Right atrium auricular region (tissue), 2 donors: ENCODE measurements at regions not wholly inside any gene's neighbourhood (a gene's known extent, or its start where the extent isn't known, plus 50 kb on each side); places are given as distances from the start of the nearest gene placed in this dataset.

Source experiments
- DNase-seq: peaks from one replicate; pipeline ENCODE4 v3.0.0-alpha.2; 2019; ENCODE audit warnings: low spot score
- H3K27ac ChIP-seq, 2 donors: fragments of 200-600 bp; sonication (generic); 1 replicate in 1 of 2; 2 replicates in 1 of 2; pipeline ENCODE4 v1.5.1; 2016 to 2019
- H3K27me3 ChIP-seq, 2 donors: fragments of 200-600 bp; sonication (generic); one replicate each; pipeline versions ENCODE4 v1.5.1 to v1.6.0; 2017 to 2019
- H3K36me3 ChIP-seq: fragments of 200-600 bp; sonication (generic); one replicate; pipeline ENCODE4 v1.5.1; 2016
- H3K4me1 ChIP-seq, 2 donors: fragments of 200-600 bp; sonication (generic); one replicate each; pipeline versions ENCODE4 v1.5.1 to v1.6.0; 2017 to 2019
- H3K4me3 ChIP-seq, 2 donors: fragments of 200-600 bp; sonication (generic); 1 replicate in 1 of 2; 2 replicates in 1 of 2; pipeline ENCODE4 v1.5.1; 2017 to 2019; ENCODE audit warnings: mild to moderate bottlenecking in 1 of 2, moderate library complexity in 1 of 2
- H3K9me3 ChIP-seq, 2 donors: fragments of 200-600 bp; sonication (generic); one replicate each; pipeline ENCODE4 v1.5.1; 2019
- CTCF ChIP-seq, 2 donors: fragments of 200-600 bp; sonication (generic); IDR thresholded peaks; one replicate each; pipeline ENCODE4 v1.5.1; 2019; ENCODE audit warnings: antibody characterized with exemption in 2 of 2
- microRNA-seq, 2 donors: library from miRNA; unstranded; fragments of <30 nt; microRNA quantifications; one replicate each; pipeline ENCODE4, GENCODE V29; 2016 to 2017; ENCODE audit warnings: borderline number of aligned reads in 2 of 2, borderline replicate concordance in 1 of 2

- Histone ChIP-seq H3K4me3 (no peak overlapping the region), H3K27ac (no peak overlapping the region), H3K27me3 (no peaks in the 10 kb centered on the region), H3K9me3 (no peaks in the 10 kb centered on the region), H3K36me3 (no peaks in the 10 kb centered on the region), H3K4me1 (no peaks in the 10 kb centered on the region)
- no peak for TF ChIP-seq CTCF (IDR thresholded peaks at IDR 0.05)
- no peak for DNase-seq
These were observed 218.9 kb downstream of the EPHA4 start for GRCh38 chr2:221353201-221353600.

- Histone ChIP-seq H3K27ac (no peak overlapping the region), H3K9me3 (no peaks in the 10 kb centered on the region), H3K27me3 (no peaks in the 10 kb centered on the region), H3K4me3 (no peak overlapping the region), H3K36me3 (no peaks in the 10 kb centered on the region), H3K4me1 (no peaks in the 10 kb centered on the region)
- no peak for DNase-seq
- no peak for TF ChIP-seq CTCF (IDR thresholded peaks at IDR 0.05)
These were observed 211.8 kb downstream of the EPHA4 start for GRCh38 chr2:221360312-221360711.

DNA sequence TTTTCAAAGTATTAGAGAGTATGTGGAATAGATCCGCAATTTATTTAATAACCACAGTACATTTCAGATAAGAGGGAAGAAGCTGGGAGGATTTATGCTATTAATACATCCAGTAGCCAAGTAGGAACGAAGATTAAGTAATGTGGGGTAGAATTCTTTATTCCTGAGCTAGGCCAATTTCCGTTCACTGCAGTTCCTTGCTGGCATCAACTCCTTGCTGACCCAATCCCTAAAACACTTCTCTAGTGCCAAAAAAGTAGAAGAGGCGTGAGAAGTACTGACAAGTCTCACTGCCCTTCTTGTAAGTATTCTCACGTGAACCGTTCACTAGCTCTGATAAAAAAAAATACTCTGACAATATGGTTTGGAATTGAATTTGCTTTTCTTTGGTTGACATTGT lies 211.4 kb downstream of the EPHA4 start:
- Histone ChIP-seq H3K4me1 (no peaks in the 10 kb centered on the region), H3K27me3 (no peaks in the 10 kb centered on the region), H3K36me3 (no peaks in the 10 kb centered on the region), H3K4me3 (no peak overlapping the region), H3K27ac (no peak overlapping the region), H3K9me3 (no peaks in the 10 kb centered on the region)
- DNase-seq = no peak
- no peak for TF ChIP-seq CTCF (IDR thresholded peaks at IDR 0.05)

GRCh38 chr2:221361633-221362032 lies 210.5 kb downstream of the EPHA4 start:
- TF ChIP-seq CTCF (IDR thresholded peaks at IDR 0.05) = no peak

DNA sequence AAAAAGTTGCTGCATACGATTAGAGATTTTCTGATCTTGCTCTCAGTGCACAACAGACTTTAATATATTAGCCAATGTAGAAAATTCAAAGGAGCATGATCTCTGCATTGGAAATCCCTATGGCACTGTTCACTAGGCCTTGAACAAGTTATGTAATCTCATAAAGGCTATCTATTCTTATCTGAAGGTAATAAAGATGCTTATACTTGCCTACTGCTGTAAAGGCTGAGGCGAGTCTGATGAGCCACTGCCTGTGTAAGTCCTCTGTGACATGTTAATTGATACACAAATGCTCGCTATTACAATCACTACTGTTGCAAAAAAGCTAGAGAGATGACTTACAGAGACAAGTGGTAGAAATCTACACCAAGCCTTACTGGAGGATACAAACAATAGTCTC lies 207.4 kb downstream of the EPHA4 start:
- no peak overlapping the region for H3K27ac ChIP-seq
- no peaks in the 10 kb centered on the region for H3K27me3 ChIP-seq
- H3K9me3 ChIP-seq = no peaks in the 10 kb centered on the region
- TF ChIP-seq CTCF (IDR thresholded peaks at IDR 0.05) = no peak
- no peak for DNase-seq
- no peaks in the 10 kb centered on the region for H3K36me3 ChIP-seq
- no peak overlapping the region for H3K4me3 ChIP-seq
- H3K4me1 ChIP-seq = no peaks in the 10 kb centered on the region

More at GRCh38 chr2:221361633-221362032, 210.5 kb downstream of the EPHA4 start:
- no peak for DNase-seq
- Histone ChIP-seq H3K27ac (no peak overlapping the region), H3K4me3 (no peak overlapping the region), H3K27me3 (no peaks in the 10 kb centered on the region), H3K36me3 (no peaks in the 10 kb centered on the region), H3K4me1 (no peaks in the 10 kb centered on the region), H3K9me3 (no peaks in the 10 kb centered on the region)

Small RNAs in the stretch of these regions (microRNA-seq; reads per million reads assigned to microRNA genes)
- gene MIR4268 = 0 reads per million in 2 donors
